ENCODE measurements at regions not wholly inside any gene's neighbourhood (a gene's known extent, or its start where the extent isn't known, plus 50 kb on each side); places are given as distances from the start of the nearest gene placed in this dataset.

DNA sequence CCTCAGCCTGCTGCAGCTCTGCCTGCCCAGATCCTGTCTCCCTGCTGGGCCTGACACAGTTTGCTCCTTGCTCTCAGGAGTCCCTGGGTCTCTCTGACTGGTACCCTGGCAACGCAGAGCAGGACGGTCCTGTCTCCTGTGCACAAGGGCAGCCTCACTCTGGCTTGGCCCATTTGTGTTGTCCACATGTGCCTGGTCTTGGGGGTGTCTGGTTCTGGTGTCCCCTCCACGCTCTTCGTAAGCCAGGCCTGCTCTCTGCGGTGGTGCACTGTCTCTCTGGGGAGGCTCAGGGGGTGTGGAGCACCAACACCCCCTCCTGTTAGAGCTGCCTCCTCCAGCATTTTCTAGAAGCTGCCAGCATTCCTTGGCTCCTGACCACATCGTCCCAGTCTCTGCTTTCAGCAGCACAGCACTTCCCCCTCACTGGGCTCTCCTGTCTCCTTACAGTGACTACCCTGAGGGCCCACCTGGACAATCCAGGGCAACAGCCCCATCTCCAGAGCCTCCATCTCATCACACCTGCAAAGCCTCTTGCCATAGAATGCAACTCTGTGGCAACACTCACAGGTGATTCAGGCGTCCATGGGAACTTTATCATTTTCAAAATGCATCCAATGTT is 235.6 kb upstream of the HS6ST1 start:
- WGBS, 2 donors = 95 to 100% methylated on average over 6 to 7 of the region's 7 CpGs
- intact Hi-C loops (cut with DNase I) = no loop called here
- no peak for ATAC-seq
- TF ChIP-seq, protein P1, sequence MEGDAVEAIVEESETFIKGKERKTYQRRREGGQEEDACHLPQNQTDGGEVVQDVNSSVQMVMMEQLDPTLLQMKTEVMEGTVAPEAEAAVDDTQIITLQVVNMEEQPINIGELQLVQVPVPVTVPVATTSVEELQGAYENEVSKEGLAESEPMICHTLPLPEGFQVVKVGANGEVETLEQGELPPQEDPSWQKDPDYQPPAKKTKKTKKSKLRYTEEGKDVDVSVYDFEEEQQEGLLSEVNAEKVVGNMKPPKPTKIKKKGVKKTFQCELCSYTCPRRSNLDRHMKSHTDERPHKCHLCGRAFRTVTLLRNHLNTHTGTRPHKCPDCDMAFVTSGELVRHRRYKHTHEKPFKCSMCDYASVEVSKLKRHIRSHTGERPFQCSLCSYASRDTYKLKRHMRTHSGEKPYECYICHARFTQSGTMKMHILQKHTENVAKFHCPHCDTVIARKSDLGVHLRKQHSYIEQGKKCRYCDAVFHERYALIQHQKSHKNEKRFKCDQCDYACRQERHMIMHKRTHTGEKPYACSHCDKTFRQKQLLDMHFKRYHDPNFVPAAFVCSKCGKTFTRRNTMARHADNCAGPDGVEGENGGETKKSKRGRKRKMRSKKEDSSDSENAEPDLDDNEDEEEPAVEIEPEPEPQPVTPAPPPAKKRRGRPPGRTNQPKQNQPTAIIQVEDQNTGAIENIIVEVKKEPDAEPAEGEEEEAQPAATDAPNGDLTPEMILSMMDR (IDR thresholded peaks at IDR 0.05) = no peak
- TF ChIP-seq POLR2A (IDR thresholded peaks at IDR 0.05) = no peak
- Histone ChIP-seq H3K4me3 (no peak overlapping the region), H3K4me1 (no peaks in the 10 kb centered on the region), H3K27me3 (no peaks in the 10 kb centered on the region), H3K9me3 (no peaks in the 10 kb centered on the region), H3K36me3 (replicated peaks in 1 of 2; ENCODE audit: insufficient read depth in 1 of 2, low read depth in 2 of 2) (no peaks in the 10 kb centered on the region), H3K27ac (no peak overlapping the region)
- no peak for DNase-seq

DNA sequence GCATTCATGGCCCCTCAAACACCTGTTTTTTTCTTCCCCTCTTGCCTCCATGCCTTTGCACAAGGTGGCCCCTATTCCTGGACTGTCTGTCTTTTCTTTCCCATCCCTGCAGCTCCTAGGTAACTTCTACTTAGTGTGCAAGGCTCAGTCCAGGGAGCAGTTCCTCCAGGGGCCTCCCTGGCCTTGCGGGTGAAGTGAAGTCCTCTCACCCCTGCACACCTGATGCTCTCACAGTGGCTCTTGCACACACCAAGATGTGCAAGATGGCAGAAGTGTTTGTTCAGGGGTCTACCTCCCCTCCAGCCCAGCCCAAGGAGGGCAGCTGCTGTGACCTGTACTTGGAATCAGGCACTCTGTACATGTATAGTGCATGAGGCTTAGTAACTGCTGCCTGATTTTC is 236.8 kb upstream of the HS6ST1 start:
- intact Hi-C loops (cut with DNase I) = no loop called here
- no peak for TF ChIP-seq POLR2A (IDR thresholded peaks at IDR 0.05)
- TF ChIP-seq, protein P1 (IDR thresholded peaks at IDR 0.05) = no peak
- H3K27me3 ChIP-seq = no peaks in the 10 kb centered on the region
- no peaks in the 10 kb centered on the region for H3K9me3 ChIP-seq
- H3K4me1 ChIP-seq = no peaks in the 10 kb centered on the region
- no peak overlapping the region for H3K4me3 ChIP-seq
- H3K27ac ChIP-seq = no peak overlapping the region
- WGBS, 2 donors = 100% methylated on average over 1 of the region's 1 CpG
- ATAC-seq = no peak
- no peak for DNase-seq
- no peaks in the 10 kb centered on the region for H3K36me3 ChIP-seq (replicated peaks in 1 of 2; ENCODE audit: insufficient read depth in 1 of 2, low read depth in 2 of 2)

DNA sequence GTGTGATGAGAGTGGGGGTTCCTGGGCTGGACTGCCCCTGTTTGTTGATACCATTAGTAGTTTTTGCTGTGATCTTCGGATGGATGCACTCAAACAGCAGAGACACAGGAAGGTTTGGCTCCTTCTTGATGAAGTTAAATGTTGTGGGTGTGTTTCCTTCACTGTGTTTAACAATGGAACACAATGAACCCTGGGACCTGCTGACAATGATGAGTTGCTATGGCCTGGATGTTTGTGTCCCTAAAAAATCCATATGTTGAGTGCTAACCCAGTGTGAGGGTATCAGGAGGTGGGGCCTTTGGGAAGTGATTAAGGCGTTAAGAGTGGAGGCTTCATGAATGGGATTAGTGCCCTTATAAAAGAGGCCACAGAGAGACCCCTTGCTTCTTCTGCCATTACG is 237.4 kb upstream of the HS6ST1 start:
- Histone ChIP-seq H3K9me3 (no peaks in the 10 kb centered on the region), H3K36me3 (replicated peaks in 1 of 2; ENCODE audit: insufficient read depth in 1 of 2, low read depth in 2 of 2) (no peaks in the 10 kb centered on the region), H3K4me1 (no peaks in the 10 kb centered on the region), H3K27me3 (no peaks in the 10 kb centered on the region), H3K27ac (no peak overlapping the region), H3K4me3 (no peak overlapping the region)
- intact Hi-C loops (cut with DNase I) = no loop called here
- no peak for DNase-seq
- TF ChIP-seq, protein P1 (IDR thresholded peaks at IDR 0.05) = no peak
- no peak for ATAC-seq
- 83 to 90% methylated on average over 3 of the region's 3 CpGs for WGBS, 2 donors

DNA sequence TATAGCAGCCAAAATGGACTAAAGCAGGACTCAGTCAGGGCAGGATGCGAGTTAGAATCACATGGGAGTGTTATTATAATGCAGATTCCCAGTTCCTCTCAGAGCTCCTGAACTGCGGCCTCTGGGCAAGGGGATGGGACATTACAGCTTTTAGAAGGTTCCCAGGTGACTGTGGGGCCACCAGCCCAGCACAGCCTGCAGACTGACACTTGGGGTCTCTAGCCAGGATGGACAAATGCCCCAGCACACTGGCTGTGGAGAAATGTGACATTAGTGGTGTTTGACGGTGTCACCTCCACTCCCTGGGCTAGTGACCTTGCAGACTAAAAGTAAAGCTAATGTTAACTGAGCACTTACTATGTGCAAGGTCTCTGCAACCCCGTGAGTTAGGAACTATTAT is 238.0 kb upstream of the HS6ST1 start:
- DNase-seq (no peak), ATAC-seq (no peak)
- no peaks in the 10 kb centered on the region for H3K36me3 ChIP-seq (replicated peaks in 1 of 2; ENCODE audit: insufficient read depth in 1 of 2, low read depth in 2 of 2)
- WGBS, 2 donors = 87 to 92% methylated on average over 3 to 4 of the region's 4 CpGs
- H3K4me3 ChIP-seq = no peak overlapping the region
- no peaks in the 10 kb centered on the region for H3K9me3 ChIP-seq
- intact Hi-C loops (cut with DNase I) = no loop called here
- no peaks in the 10 kb centered on the region for H3K27me3 ChIP-seq
- TF ChIP-seq, protein P1 (IDR thresholded peaks at IDR 0.05) = no peak
- no peak for TF ChIP-seq POLR2A (IDR thresholded peaks at IDR 0.05)
- H3K4me1 ChIP-seq = no peaks in the 10 kb centered on the region
- H3K27ac ChIP-seq = no peak overlapping the region

DNA sequence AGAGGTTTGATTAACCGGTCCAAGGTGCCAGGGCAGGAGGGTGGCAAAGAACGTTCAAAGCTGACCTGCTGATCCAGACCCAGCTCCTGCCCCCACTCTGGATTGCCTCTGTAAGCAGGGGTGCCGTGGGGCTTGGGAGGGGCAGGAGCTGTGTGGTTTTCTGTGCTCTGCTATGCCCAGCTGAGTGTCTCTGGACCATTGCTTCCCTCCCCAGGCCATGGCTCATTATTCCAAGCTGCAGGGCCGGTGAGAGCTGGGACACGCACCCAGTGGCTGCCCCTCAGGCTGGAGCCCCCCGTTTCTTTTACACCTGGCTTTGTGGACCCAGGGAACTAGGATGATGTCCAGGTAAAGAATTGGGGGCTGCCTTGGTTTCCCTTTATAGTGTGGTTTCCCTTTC is 238.4 kb upstream of the HS6ST1 start:
- no peak for TF ChIP-seq POLR2A (IDR thresholded peaks at IDR 0.05)
- TF ChIP-seq, protein P1 (IDR thresholded peaks at IDR 0.05) = no peak
- intact Hi-C loops (cut with DNase I) = no loop called here
- H3K4me1 ChIP-seq = no peaks in the 10 kb centered on the region

More for the DNA sequence above, 238.4 kb upstream of the HS6ST1 start:
- Histone ChIP-seq H3K27me3 (no peaks in the 10 kb centered on the region), H3K27ac (no peak overlapping the region), H3K36me3 (replicated peaks in 1 of 2; ENCODE audit: insufficient read depth in 1 of 2, low read depth in 2 of 2) (no peaks in the 10 kb centered on the region), H3K4me3 (no peak overlapping the region), H3K9me3 (no peaks in the 10 kb centered on the region)
- no peak for DNase-seq
- no peak for ATAC-seq
- WGBS, 2 donors = 77% methylated on average over 5 to 6 of the region's 6 CpGs
